Liver (tissue), 8 donors: ENCODE measurements at regions not wholly inside any gene's neighbourhood (a gene's known extent, or its start where the extent isn't known, plus 50 kb on each side); places are given as distances from the start of the nearest gene placed in this dataset.

ENCODE experiments used
- DNase-seq: peaks from one replicate; pipeline ENCODE4 v3.0.0-alpha.2; 2017; ENCODE audit warnings: low spot score
- H3K27ac ChIP-seq, 2 donors: one replicate each; pipeline ENCODE4 v1.7.0; 2013; ENCODE audit warnings: inconsistent platforms in 2 of 2, low read length in 2 of 2, control low read depth in 1 of 2, low read depth in 1 of 2, mild to moderate bottlenecking in 1 of 2
- H3K27me3 ChIP-seq, 4 donors: one replicate each; pipeline versions ENCODE4 v1.6.1 to v1.7.0; 2013; ENCODE audit warnings: low read length in 3 of 4, inconsistent platforms in 1 of 4, mild to moderate bottlenecking in 1 of 4, moderate library complexity in 1 of 4; ENCODE audit not compliant: control insufficient read depth in 4 of 4, insufficient read depth in 4 of 4
- H3K36me3 ChIP-seq, 4 donors: one replicate each; pipeline versions ENCODE4 v1.6.1 to v1.7.0; 2013; ENCODE audit warnings: low read length in 3 of 4, mild to moderate bottlenecking in 3 of 4, low read depth in 1 of 4, moderate library complexity in 1 of 4; ENCODE audit not compliant: control insufficient read depth in 4 of 4, insufficient read depth in 3 of 4
- H3K4me1 ChIP-seq, 4 donors: one replicate each; pipeline versions ENCODE4 v1.6.1 to v1.7.0; 2013; ENCODE audit warnings: low read length in 3 of 4, mild to moderate bottlenecking in 3 of 4, moderate library complexity in 1 of 4; ENCODE audit not compliant: control insufficient read depth in 4 of 4, insufficient read depth in 4 of 4
- H3K4me3 ChIP-seq, 3 donors: one replicate each; pipeline versions ENCODE4 v1.6.1 to v1.7.0; 2013; ENCODE audit warnings: low read length in 3 of 3, control low read depth in 1 of 3, low read depth in 1 of 3, mild to moderate bottlenecking in 1 of 3
- H3K9ac ChIP-seq, 2 donors: one replicate each; pipeline ENCODE4 v1.7.0; 2013; ENCODE audit warnings: low read length in 2 of 2, mild to moderate bottlenecking in 2 of 2, moderate library complexity in 2 of 2, control low read depth in 1 of 2, low read depth in 1 of 2
- H3K9me3 ChIP-seq, 4 donors: one replicate each; pipeline versions ENCODE4 v1.6.1 to v1.7.0; 2013; ENCODE audit warnings: low read length in 3 of 4; ENCODE audit not compliant: control insufficient read depth in 4 of 4
- ATF3 ChIP-seq: IDR thresholded peaks from 2 replicates; pipeline ENCODE4 v1.6.1; 2016; ENCODE audit warnings: antibody characterized with exemption
- CTCF ChIP-seq: fragments of 150-350 bp; IDR thresholded peaks from 2 replicates; pipeline ENCODE4 v1.5.1; 2017; ENCODE audit warnings: improper control_type of control experiment, low read depth, low read length; ENCODE audit not compliant: missing input control
- EGR1 ChIP-seq, 2 donors: IDR thresholded peaks; 2 replicates each; pipeline ENCODE4 v1.6.1; 2016 to 2018; ENCODE audit warnings: antibody characterized with exemption in 2 of 2, low read depth in 2 of 2
- FOXA1 ChIP-seq: IDR thresholded peaks from 2 replicates; pipeline ENCODE4 v1.6.1; 2016; ENCODE audit warnings: antibody characterized with exemption
- FOXA2 ChIP-seq: IDR thresholded peaks from 2 replicates; pipeline ENCODE4 v1.6.1; 2016; ENCODE audit warnings: antibody characterized with exemption
- GABPA ChIP-seq, 2 donors: IDR thresholded peaks in 1 of 2; conservative IDR thresholded peaks in 1 of 2; 2 replicates each; pipeline ENCODE4 v1.6.1; 2016; ENCODE audit warnings: antibody characterized with exemption in 2 of 2, mild to moderate bottlenecking in 1 of 2, moderate library complexity in 1 of 2
- HNF4A ChIP-seq, 2 donors: conservative IDR thresholded peaks; 2 replicates each; pipeline ENCODE4 v1.6.1; 2016; ENCODE audit warnings: antibody characterized with exemption in 2 of 2, mild to moderate bottlenecking in 2 of 2
- HNF4G ChIP-seq: IDR thresholded peaks from 2 replicates; pipeline ENCODE4 v1.6.1; 2016; ENCODE audit warnings: antibody characterized with exemption
- MAX ChIP-seq: IDR thresholded peaks from 2 replicates; pipeline ENCODE4 v1.6.1; 2016; ENCODE audit warnings: antibody characterized with exemption
- NR2F2 ChIP-seq: IDR thresholded peaks from 2 replicates; pipeline ENCODE4 v1.6.1; 2016; ENCODE audit warnings: antibody characterized with exemption
- RAD21 ChIP-seq, 2 donors: IDR thresholded peaks; 2 replicates each; pipeline ENCODE4 v1.6.1; 2016; ENCODE audit warnings: antibody characterized with exemption in 2 of 2, mild to moderate bottlenecking in 2 of 2
- REST ChIP-seq: IDR thresholded peaks from 2 replicates; pipeline ENCODE4 v1.6.1; 2016; ENCODE audit warnings: antibody characterized with exemption, mild to moderate bottlenecking
- RXRA ChIP-seq, 2 donors: IDR thresholded peaks; 2 replicates each; pipeline ENCODE4 v1.6.1; 2017 to 2018; ENCODE audit warnings: antibody characterized with exemption in 2 of 2, mild to moderate bottlenecking in 1 of 2
- SP1 ChIP-seq: IDR thresholded peaks from 2 replicates; pipeline ENCODE4 v1.6.1; 2018; ENCODE audit warnings: antibody characterized with exemption, mild to moderate bottlenecking
- TAF1 ChIP-seq: conservative IDR thresholded peaks from 2 replicates; pipeline ENCODE4 v1.6.1; 2016; ENCODE audit warnings: antibody characterized with exemption, mild to moderate bottlenecking
- ZBTB33 ChIP-seq: IDR thresholded peaks from 2 replicates; pipeline ENCODE4 v1.6.1; 2016; ENCODE audit warnings: antibody characterized with exemption
- WGBS: extraction: QIAGEN DNeasy Blood & Tissue Kit; methylation state at CpG from one replicate; pipeline ENCODE4 v1.1.7; 2013; 5-methylcytosine and 5-hydroxymethylcytosine counted together
- donor health status: healthy.
- donor health status: healthy.
- donor health status: healthy.
- donor health status: healthy.
- donor health status: healthy.

GRCh38 chr2:121137571-121137970 is 147.4 kb downstream of the TFCP2L1 start:
- Histone ChIP-seq H3K4me1 (no peaks in the 10 kb centered on the region), H3K9me3 (peaks cover 0 to 5% (median under 1%) of the 10 kb centered on the region in 4 donors), H3K27me3 (no peaks in the 10 kb centered on the region), H3K4me3 (no peak overlapping the region), H3K36me3 (no peaks in the 10 kb centered on the region), H3K9ac (no peak overlapping the region), H3K27ac (no peak overlapping the region)
- TF ChIP-seq SP1 = no peak
- WGBS = 79% methylated on average over 7 of the region's 7 CpGs
- no peak for DNase-seq

GRCh38 chr2:121140734-121141133 is 144.3 kb downstream of the TFCP2L1 start:
- H3K27me3 ChIP-seq = no peaks in the 10 kb centered on the region
- H3K4me1 ChIP-seq = no peaks in the 10 kb centered on the region
- H3K4me3 ChIP-seq = no peak overlapping the region
- no peak overlapping the region for H3K9ac ChIP-seq
- WGBS = 93% methylated on average over 3 of the region's 3 CpGs
- H3K9me3 ChIP-seq = peaks cover 0 to 5% (median under 1%) of the 10 kb centered on the region in 4 donors
- H3K36me3 ChIP-seq = no peaks in the 10 kb centered on the region
- DNase-seq = no peak
- H3K27ac ChIP-seq = no peak overlapping the region
- TF ChIP-seq CTCF = no peak
- TF ChIP-seq ATF3 = no peak
- no peak for TF ChIP-seq RXRA (IDR thresholded peaks at IDR 0.05)
- TF ChIP-seq FOXA1 = no peak
- no peak for TF ChIP-seq REST
- TF ChIP-seq MAX = no peak
- no peak for TF ChIP-seq HNF4G
- TF ChIP-seq TAF1 = no peak
- no peak for TF ChIP-seq RAD21 (IDR thresholded peaks at IDR 0.05)
- no peak for TF ChIP-seq HNF4A (conservative IDR thresholded peaks at IDR 0.05)
- TF ChIP-seq ZBTB33 = no peak
- TF ChIP-seq EGR1 (IDR thresholded peaks at IDR 0.05; ENCODE audit: low read depth in 2 of 2) = no peak
- no peak for TF ChIP-seq NR2F2
- TF ChIP-seq FOXA2 = no peak
- TF ChIP-seq GABPA (IDR thresholded peaks at IDR 0.05 in 1 of 2, conservative IDR thresholded peaks at IDR 0.05 in 1 of 2) = no peak
- no peak for TF ChIP-seq SP1
